Stimulated activated CD8-positive, alpha-beta memory T cell treated with anti-CD3 and anti-CD28 coated beads, Interleukin-7, amount 100 ng/mL, for 4 hours (primary cell): ENCODE measurements at regions not wholly inside any gene's neighbourhood (a gene's known extent, or its start where the extent isn't known, plus 50 kb on each side); places are given as distances from the start of the nearest gene placed in this dataset.
A peak's percentile ranks its signal among the peaks of the same experiment; 100 is the strongest.
"Not testable (repeated sequence)": the region's sequence is repeated elsewhere in the genome, so short reads cannot be mapped to it uniquely, and the experiment has no call there.

Experiments
- DNase-seq, 2 donors: peaks; one replicate each; pipeline ENCODE4 v3.0.0-alpha.2; 2020; ENCODE audit warnings: low read depth in 2 of 2

DNA sequence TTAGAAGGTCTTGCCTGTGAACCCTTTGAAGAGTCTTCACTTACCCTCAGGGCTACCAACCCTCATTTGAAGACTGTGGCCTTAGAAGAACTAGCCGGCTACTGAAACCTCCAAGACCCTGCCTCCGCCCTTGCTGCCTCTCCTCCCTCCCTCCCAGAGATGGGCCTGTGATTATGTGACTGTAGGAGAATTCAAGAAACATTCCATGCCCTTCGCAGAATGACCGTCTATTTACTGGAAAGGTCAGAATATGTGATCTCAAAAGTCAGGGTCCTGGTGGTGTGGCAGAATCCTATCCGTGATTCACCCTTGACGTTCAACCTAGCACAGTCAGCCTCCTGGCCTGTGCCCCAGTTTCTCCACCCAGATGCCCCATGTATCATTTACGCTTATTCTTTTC is 109.6 kb downstream of the CTNND1 start:
- DNase-seq = no peak

DNA sequence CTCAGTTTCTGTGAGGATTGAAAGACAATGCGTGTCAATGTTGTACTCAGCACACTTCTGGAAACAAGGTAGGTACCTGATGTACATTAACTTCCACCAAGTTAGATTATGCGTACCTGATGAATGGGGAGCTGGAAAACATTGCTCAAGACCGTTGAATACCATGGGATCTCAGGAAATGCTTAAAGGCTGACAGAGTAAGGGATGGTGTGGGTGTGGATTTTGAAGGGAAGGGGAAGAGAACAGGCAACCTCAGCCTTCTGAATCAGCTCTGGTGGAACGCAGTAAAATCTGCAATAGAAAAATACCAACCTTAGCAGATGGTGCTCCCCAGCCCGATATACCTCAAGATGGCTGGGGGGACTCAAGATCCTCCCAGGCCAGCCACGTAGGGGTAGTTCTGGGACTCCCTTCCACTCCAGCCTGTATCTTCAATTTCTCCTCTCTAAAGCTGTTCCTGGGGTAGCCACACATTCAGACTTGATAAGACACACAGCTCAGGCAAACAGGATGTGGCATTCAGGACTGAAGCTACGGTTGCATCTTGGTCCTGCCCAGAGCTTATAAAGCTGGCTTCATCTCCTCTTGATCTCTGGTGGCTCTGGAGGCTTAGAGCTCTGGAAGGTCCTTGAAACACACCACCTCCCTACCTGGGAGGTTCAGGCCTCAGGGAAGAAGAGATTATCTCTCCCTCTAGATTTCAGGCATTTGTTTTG is 111.8 kb downstream of the CTNND1 start:
- DNase-seq = no peak

DNA sequence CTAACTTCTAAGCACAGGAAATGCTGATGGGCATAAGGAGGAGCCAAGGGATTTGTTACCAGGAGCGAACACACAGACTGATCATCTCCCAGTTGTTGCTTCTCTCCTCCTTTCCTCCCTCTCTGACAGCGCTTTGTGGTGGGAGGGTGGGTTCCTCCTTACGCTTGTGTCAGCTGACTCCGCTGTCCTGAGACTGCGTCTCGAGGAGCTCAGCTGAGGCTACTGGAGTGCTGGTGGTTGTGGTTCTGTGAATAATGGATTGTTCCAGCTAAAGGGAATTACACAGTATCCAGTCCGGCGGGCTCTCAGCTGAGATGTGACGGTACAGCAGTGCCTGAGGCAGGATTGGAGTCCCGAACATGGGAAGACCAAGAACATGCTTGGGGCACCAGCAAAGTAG is 113.4 kb downstream of the CTNND1 start:
- no peak for DNase-seq

DNA sequence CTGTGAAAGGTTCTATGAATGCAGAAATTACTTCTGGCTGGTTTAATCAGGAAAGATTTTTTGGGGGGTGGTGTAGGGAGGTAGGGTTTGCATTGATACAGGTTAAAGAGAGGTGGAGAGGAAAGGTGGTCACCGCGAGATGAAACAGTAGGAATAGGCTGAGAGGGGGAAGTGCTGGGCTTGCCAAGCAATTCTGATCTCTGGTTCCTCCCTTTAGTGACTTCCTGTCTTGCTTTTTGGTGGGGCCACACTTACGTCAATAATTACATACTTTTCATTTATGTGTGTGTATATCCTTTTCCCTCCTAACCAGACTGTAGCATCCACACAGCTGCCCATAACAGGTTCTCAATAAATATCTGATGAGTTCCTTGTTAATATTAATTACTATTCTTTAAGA is 120.0 kb downstream of the CTNND1 start:
- DNase-seq = no peak

DNA sequence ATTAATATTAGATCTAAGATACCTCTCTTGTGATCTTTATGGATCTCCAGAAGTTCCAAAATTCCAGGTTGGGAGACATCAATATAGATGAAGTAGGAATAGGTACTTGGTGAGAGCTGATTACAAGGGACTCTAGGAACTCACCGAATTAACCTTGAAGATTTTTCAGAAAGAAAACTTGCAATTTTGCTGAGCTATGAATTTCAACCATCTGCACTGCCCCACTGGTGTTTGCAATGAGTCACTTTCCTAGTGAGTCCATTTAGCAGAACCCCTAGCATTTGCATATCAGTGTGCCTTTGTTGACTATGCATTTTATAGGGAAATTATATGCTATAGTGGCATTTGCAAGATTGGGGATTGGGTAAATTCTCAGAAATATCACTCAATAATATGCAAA is 122.0 kb downstream of the CTNND1 start:
- no peak for DNase-seq

DNA sequence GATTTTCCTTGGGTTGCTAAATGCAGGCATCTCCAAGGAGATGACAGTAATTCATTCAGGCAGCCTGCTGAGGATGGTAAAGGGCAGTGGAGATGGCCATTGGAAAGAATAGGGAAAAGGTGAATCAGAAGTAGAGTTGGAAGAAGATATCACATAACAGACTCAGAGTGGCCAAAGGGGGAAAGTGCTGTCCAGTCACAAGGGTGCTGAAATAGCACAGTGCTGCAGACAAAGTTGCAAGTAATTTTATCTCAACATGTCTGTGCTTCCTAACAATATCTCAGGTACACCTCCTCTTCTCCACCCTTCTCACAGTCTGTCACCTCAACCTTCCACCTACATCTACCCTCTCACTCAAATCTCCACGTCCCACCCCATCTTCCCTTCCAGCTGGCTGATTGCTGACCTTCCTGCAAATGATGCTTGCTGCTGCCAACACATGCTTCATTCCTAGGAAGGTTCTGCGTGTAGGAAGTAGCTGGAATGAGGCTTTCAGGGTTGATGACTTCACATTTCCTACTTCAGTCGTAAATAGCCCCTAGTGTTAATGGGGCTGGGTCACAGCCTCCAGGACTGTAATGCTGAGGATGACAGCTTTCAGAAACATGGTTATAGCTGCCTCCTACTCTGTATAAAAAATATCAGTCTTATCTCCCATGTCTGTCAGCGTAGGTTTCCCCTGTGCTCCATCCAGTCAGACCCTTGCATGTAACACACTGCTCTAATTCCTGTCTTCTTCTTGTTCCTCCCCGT is 123.9 kb downstream of the CTNND1 start:
- DNase-seq = no peak

DNA sequence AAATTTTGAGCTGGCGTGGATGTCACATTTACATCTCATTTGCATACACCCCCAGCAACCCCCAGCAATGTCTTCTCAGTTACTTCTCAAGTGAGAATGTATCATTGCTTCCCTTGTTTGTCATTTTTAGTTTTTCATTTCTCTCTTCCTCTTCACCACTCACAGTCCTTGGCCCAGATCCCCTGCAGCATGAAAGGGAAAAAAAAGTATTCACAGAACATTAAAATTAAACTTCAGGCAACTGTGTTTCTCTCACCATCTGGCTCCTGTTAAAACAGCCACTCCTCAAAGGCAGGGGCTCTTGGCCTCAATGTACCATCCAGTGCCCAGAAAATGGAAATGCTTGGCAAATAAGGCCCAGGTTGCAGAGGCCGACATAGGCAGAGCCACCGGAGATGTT is 126.8 kb downstream of the CTNND1 start:
- no peak for DNase-seq

DNA sequence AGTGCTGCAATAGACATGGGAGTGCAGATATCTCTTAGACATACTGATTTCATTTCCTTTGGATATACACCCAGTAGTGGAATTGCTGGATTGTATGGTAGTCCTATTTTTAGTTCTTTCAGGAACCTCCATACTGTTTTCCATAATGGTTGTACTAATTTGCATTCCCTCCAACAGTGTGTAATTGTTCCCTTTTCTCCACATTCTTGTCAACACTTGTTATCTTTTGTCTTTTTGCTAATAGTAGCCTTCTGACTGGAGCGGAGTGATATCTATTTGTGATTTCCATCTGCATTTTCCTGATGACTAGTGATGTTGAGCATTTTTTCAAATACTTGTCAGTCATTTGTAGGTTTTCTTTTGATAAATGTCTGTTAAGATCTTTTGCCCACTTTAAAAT is 128.9 kb downstream of the CTNND1 start:
- DNase-seq = no peak

DNA sequence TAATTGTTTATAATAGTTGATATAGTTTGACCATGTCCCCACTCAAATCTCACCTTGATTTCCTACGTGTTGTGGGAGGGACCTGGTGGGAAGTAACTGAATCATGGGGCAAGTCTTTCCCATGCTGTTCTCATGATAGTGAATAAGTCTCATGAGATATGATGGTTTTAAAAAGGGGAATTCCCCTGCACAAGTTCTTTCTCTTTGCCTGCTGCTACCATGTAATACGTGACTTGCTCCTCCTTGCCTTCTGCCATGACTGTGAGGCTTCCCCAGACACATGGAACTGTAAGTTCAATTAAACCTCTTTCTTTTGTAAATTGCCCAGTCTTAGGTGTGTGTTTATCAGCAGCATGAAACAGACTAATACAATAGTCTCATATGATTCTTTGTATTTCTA is 130.5 kb upstream of the OR9Q1 start:
- DNase-seq = not testable (repeated sequence)

DNA sequence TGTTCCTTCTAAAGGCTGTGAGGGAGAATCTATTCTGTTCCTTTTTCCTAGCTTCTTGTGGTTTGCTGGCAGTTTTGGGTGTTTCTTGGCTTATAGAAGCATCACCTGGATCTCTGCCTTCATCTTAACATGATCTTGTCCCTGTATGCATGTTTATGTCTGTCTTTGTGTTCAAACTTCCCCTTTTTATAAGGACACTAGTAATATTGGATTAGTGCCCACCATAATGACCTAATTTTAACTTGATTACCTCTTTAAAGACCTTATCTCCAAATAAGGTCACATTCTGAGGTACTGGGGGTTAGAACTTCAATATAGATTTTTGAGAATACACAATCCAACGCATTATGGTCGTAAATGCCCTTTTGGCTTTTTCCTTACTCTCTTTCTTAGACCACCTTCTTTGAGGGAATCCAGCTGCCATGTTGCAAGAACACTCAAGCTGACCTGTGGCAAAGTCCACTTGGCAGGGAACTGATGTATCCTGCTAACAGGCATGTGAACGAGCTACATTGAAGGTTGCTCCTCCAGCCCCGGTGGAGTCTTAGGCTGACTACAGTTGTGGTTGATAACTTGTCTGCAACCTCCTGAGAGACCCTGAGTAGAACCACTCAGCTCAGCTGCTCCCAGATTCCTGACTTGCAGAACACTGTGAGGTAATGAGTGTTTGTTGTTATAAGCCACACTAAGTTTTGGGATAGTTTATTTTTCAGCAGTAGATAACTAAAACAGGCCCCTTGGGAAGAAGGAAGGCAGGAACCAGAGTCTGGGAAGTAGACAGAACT is 127.1 kb upstream of the OR9Q1 start:
- DNase-seq = no peak

DNA sequence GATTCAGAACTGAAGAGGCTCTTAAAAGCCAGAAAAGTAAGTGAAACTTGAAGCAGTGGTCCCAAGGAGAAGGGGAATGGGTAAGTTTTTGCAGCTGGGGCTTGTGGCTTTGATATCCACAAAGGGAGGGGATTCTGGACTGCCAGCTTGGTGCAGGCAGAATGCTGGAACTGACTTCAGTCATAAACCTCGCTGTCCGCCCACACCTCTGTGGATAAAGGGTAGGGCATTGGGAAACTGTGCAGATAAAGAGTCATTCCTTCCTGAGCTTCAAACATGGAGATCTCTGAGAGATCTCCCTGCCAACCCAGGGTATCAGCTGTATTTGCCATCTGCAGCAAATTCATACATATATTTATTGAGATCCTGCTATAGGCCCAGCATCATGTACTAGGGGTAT is 124.3 kb upstream of the OR9Q1 start:
- DNase-seq = no peak

DNA sequence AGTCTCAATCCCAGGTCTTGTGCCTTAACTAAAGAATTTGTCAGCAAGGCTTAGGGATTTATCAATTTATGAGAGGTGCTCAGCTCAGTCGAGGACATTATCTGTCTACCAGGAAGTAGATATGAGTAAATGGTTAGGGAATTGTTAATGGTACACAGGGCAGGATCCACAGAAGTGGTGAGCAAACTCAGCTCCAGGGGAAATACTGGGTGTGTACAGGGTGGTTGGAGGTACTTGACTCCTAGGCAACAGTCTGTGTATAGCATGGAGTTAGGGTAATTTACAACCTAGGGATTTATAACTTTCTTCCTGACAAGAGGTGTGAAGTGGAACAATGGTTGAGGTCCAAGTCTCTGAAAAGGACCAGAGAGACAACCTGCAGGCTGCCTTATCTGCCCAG is 123.4 kb upstream of the OR9Q1 start:
- DNase-seq = no peak

DNA sequence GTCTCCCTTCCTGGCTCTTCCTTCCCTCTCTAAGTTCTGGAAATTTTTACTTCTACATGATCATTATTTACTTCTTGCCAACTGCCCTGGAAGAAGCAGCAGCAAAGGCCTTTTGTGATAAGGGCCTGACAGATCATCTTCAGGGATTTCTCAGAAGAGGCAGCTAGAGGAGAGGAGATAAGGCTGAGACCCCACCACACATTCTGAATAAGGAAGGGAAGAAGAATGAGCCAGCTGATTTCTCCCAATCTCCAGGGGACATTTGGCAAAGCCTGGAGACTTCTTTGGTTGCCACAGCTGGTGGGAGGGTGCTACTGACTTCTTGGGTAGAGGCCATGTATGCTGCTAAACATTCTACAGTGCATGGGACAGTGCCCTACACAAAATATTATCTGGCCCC is 122.4 kb upstream of the OR9Q1 start:
- no peak for DNase-seq

DNA sequence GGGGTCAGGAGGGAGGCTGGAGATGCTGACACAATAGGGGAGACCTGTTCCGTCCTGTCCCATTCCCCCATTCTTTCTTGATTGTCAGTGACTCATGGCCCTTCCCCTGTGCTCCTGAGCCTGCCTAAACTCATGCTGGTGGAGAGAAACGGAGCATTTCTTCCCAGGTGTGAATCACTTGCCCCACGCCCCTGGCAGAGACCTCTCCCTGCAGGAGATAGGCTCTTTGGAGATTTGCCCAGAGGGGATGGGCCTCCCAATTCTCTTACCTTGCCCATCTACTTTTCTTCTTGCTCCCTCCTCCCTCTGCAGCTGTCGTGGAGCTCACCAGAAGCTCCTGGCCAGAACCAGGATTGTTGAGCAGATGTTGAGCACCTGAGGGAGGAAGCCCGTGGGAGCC is 121.9 kb upstream of the OR9Q1 start:
- DNase-seq = no peak

DNA sequence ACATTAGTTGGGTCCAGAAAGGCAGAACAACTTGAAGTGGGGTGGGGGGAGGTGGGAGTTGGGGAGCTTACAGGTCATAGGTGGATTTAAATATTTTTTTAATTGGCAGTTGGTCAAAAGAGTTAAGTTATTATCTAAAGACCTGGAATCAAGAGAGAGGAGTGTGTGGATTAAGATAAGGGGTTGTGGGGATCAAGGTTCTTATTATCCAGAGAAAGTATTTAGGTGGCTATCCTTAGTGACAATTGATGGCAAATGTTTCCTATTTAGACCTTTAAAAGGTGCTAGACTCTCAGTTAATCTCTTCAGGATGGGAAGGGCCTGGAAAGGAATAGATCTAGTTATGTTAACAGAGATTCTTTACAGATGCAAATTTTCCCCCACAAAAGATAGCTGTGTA is 120.7 kb upstream of the OR9Q1 start:
- no peak for DNase-seq

DNA sequence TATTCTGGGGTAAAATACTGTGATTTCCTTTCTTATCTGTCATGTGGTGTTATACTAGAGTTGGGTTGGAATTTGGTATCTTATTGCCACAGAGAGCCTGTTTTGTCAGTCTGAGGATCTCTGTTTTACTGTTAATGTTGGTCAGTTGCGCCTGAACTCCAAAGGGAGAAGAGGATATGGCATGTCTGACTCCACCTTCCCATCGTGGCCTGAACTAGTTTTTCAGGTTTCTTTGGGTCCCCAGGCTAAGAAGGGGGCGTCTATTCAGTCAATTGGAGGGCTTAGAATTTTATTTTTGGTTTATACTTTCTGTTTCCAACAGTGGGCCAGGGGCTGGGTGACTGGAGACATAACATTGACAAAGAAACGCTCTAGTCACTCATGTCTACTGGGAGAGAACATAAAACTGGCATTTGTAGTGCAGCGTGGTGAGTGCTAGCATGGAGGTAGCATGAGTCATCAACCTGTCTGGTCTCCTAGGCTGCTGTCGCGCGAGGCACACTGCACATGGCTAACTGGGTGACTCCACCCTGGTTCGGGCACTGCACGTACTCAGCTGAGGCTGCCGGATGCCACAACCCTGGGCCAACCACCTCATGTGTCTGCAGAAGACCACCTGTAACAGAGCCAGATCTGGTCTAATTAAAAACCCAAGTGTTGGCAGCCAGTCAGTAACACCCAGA is 120.1 kb upstream of the OR9Q1 start:
- peak; percentile 25 to 28 for DNase-seq

DNA sequence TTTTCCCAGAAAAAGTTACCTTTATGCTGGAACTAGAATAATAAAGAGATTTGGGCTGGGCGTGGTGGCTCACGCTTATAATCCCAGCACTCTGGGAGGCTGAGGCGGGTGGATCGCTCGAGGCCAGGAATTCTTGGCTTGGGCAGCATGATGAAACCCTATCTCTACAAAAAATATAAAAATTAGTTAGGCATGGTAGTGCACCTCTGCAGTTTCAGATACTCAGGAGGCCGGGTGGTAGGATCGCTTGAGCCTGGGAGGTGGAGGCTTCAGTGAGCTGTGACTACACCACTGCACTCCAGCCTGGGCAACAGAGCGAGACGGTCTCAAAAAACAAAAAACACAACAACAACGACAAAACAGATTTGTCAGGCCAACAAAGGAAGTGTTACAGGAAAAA is 119.3 kb upstream of the OR9Q1 start:
- DNase-seq = no peak

DNA sequence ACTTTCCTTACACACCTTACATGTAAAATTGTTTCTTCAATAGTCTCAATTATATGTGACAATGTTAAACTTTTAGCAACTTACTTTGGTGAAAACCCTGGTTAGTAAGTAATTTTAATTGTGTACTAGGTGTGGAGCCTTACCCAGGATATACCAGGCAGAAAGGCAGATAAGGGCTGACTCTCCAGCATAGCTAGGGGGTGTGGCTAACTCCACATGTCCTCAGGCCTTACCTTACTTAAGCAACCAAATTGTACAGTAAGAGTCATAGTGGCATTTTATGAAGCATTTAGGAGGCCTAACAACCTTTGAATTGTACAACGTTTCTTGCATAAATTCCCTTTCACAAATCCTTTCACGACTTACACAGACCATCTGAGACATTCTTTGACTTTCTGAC is 118.2 kb upstream of the OR9Q1 start:
- no peak for DNase-seq

DNA sequence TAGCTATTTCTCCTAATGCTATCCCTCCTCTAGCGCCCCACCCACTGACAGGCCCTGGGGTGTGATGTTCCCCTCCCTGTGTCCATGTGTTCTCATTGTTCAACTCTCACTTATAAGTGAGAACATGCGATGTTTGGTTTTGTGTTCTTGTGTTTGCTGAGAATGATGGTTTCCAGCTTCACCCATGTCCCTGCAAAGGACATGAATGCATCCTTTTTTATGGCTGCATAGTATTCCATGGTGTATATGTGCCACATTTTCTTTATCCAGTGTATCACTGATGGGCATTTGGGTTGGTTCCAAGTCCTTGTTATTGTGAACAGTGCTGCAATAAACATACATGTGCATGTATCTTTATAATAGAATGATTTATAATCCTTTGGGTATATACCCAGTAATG is 115.3 kb upstream of the OR9Q1 start:
- DNase-seq = not testable (repeated sequence)

DNA sequence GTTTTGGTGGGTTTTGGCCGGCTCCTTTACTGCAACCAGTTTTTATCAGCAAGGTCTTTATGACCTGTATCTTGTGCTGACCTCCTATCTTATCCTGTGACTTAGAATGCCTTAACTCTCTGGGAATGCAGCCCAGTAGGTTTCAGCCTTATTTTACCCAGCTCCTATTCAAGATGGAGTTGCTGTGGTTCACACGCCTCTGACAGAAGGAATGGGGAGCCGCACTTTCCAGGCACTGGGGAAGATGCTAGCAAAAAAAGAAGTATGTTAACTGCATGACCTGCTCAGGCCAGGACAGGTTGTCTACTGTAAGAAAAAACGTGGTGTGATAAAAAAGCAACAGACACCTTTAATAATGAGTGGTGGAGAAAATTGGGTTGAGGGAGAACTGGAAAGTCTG is 112.2 kb upstream of the OR9Q1 start:
- DNase-seq = not testable (repeated sequence)

DNA sequence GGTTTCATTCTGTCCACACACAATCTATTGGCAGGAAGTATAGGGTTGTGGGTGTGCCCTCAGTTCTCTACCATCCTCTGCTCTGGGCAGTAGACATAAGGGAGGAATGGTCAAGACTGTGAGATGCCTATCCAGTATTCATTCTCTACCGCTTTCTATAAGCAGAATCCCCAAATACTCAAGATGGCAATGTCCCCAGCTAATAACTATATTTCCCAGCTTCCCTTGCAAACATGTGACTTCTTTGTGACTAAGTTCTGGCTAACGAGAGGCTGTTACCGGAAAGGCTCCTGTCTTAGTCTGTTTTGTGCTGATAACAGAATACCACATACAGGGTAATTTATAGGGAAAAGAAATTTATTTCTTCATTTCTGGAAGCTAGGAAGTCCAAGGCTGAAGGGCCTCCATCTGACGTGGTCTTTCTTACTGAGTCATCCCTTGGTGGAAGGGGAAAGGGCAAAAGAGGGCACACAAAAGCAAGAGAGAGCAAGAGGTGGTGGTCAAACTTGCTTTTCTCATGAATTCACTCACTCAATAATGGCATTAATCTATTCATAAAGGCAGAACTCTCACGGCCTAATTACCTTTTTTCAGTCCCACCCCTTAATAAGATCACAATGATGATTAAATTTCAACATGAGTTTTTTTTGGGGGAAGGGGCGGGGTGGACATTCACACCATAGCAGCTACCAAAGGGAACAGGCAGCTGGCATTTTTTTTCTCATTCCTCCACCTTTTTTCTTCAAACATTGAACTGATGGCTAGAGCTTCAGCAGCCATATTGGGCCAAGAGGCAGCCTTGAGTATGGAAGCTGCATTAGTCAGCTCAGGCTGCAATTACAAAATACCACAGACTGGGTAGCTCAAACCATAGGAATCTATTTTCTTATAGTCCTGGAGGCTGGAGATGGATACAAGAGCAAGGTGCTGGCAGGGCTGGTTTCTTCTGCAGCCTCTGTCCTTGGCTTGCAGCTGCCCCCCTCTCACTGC is 109.7 kb upstream of the OR9Q1 start:
- DNase-seq = no peak
